Eye (tissue), 1 donor: ENCODE measurements at regions not wholly inside any gene's neighbourhood (a gene's known extent, or its start where the extent isn't known, plus 50 kb on each side); places are given as distances from the start of the nearest gene placed in this dataset.
"Not testable (repeated sequence)": the region's sequence is repeated elsewhere in the genome, so short reads cannot be mapped to it uniquely, and the experiment has no call there.

Experiments
- DNase-seq: peaks from one replicate; pipeline ENCODE4 v3.0.0-alpha.2; 2015

DNA sequence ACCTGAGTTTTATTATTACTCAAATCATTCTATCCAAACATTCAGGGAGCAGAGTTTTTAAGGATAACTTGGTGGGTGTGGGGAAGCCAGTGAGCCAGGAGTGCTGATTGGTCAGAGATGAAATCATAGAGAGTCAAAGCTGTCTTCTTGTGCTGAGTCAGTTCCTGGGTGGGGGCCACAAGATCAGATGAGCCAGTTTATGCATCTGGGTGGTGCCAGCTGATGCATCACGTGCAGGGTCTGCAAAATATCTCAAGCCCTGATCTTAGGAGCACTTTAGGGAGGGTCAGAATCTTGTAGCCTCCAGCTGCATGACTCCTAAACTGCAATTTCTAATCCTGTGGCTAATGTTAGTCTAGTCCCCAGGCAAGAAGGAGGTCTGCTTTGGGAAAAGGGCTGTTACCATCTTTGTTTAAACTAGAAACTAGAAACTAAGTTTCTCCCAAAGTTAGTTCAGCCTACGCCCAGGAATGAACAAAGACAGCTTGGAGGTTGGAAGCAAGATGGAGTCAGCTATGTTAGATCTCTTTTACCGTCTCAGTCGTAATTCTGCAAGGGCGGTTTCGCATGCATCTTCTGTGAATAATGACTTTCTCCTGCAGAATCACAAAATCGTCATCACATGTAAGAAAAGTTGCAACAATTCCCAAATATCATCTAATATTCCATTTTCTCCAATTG lies 97.5 kb downstream of the ZNF664 start:
- not testable (repeated sequence) for DNase-seq

DNA sequence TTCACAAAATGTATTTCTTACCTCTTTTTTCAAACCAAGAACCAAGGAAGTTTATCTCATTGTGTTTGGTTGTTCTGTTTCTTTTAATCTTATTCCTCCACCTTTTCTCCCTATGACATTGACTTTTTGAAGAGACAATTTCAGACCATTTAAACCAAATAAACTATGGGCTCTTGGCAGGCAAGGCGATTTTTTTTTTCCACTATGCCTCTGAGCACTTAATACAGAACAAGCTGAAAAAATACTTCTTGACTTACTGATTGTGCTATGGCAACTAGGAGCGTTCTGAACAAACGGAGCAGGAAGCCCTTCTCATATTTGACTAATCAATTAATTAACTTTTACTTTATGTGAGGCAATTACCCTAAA lies 98.0 kb downstream of the ZNF664 start:
- DNase-seq, result no peak

DNA sequence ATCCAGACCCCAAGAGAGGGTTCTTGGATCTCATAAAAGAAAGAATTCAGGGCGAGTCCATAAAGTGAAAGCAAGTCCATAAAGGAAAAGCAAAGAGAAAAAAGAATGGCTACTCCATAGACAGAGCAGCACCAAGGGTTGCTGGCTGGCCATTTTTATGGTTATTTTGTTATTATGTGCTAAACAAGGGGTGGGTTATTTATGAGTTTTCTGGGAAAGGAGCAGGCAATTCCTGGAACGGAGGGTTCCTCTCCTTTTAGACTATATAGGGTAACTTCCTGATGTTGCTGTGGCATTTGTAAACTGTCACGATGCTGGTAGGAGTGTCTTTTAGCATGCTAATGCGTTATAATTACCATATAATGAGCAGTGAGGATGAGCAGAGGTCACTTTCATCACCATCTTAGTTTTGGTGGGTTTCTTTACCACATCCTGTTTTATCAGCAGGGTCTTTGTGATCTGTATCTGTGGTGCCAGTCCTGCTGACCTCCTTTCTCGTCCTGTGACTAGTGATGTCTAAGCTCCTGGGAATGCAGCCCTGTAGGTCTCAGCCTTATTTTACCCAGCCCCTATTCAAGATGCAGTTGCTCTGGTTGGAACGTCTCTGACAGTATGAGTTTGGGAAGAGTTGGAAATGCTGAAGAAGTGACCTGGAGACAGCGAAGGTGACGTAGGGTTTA lies 100.5 kb downstream of the ZNF664 start:
- DNase-seq, result no peak

DNA sequence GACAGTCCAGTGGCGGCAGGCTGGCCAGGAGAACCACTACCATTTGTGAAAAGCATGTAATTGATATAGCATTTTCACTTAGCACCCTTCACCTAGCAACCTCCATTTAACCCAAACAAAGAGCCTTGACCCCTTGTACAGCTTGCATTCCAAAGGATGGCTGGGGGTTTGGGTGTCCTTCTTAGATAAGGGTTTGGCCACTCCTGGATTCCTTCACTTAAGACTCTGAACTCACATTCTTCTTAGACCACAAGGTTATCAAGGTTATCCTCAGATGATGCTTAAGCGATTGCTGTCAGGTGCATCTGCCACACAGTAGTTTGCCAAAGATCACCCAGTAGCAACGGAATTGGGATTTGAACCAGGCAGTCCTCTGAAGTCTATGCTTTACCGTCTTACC lies 102.8 kb downstream of the ZNF664 start:
- no peak for DNase-seq

DNA sequence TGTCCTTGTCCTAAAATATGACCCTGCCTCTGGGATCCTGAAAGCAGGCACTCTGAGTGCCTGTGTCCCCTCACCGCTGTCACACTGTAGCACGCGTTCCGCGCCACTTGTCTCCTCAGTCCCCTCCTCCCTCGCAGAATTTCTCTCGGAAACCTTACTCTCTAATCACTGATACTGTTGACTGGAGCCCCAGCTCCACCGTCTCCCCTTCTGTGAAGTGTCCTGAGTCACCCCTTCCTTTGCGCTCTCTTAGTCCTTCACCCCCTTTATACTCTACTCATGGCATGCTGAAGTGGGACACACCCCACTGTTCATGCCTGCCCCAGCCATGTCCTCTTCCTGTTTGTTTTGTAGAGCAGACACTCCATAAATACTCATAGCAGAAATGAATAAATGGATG lies 104.7 kb downstream of the ZNF664 start:
- no peak for DNase-seq

DNA sequence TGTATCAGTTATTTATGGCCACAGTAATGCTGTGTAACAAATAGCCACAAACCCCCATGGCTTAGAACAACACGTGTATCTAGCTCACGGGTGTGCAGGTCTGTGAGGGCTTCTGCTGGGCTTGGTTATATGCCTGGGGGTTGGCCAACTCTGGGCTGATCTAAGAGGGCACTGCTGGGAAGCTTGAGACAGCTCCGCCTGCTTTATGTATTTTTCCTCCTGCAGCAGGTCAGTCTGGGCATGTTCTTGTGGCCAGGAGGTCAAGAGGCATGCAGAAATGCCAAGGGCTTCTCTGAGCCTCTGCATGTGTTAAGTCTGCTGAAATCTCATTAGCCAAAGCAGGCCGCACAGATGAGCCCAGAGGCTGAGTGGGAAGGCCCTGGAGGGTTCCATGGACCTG lies 105.8 kb downstream of the ZNF664 start:
- no peak for DNase-seq

DNA sequence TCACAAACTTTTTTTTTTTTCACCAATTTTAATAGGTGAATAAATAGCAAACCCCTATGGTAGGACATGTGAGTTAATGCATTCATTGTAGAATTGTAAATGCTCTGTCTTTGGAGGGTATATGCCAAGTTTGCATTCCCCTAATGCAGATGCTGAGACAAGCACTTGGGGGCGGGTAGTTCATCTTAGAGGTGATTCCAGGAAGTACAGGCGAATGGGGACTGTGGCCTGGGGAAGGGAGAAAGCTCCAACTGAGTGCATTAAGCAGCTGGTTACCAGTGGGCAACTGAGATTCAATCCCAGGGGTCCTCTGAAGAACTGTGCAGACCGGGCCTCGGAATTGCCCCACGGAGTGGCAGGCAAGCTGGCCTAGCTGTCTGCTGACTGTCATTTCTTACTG lies 107.6 kb downstream of the ZNF664 start:
- DNase-seq, result no peak

DNA sequence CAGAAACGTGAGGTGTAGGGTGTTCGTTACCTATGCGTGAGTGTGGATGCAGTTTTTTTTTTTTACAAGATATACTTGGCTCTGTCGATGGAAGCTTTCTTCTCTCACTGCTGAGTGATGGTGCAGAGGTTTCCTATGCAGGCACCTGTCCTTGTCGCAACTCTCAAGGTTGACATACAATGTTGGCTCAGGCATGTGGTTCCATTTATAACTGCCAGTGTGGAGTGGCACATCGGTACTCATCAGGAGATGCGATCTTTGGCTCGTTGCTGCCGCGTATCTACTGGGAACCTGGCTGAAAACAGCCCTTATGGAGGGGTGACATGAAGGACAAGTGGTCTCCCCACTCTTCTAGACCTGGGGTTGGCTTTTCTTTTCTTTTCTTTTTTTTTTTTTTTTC lies 109.0 kb downstream of the ZNF664 start:
- no peak for DNase-seq

DNA sequence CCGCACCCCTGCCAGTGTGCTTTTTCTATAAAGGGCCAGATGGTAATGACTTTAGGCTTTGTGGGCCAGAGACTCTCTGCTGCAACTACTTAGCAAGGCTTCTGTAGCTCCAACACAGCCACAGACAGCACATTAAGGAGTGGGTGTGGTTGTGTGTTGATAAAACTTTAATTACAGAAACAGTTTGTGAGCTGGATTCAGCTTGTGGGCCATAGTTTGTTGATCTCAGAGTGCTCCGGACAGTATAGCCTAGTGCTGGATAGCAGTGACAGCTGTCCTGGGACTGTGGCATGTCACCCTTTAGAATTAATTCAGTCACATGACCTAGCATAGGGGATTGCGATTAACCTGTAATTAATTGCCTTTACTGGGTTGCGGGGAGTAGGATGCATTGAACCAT lies 109.7 kb downstream of the ZNF664 start:
- no peak for DNase-seq

DNA sequence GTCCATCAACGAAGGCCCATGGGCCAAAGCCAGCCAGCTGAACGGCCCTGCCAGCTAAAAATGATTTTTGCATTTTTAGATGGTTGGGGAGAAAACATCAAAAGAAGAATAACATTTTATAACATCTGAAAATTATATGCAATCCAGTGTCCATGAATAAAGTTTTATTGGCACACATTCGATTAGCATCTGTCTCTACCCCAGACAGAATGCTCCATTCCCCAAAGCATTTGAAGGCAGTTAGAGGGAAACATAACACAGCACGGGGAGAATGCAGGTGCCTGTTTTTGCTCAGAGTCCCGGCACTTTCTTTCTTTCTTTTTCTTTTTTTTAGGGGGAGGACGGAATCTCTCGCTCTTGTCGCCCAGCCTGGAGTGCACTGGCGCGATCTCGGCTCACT lies 110.7 kb downstream of the ZNF664 start:
- DNase-seq, result no peak

DNA sequence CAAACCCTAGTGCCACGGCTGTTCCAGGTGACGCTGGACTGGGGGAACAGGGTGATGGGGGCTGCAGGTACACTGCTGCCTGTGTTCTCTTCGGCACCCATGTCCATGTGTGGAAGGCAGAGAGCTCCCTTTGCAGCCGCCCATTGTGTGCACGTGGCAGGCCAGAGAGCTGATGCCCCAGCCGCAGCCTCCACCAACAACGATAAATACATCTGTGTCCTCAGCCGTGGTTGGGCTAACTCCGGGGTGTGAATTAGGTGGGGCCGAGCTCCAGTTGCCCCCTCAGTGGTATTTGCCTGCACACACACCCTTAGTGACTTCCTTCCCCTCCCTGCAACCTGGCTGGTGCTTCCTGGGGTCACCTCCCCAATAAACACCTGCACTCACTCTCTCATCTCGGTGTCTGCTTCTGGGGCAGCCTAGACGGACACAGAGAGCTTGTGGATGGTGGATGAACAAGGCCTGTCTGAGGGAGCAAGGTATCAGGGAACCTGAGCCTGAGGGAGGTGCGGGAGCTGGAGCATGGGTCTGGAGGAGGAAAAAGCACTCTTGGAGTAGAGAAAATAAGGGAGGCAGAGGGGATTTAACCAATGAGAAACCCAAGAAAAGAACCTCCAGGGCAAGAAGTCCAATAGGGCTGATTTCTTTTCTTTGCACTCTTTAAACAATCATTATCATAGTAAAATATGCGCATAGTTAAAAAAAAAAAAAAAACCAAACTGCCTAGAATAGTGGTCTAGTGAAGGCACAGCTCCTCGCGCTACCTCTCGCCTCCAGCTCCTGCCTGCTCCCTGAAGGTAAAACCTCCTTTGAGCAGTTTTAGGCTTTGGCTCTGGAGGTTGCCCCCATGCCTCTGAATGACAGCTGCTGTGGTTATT lies 112.6 kb downstream of the ZNF664 start:
- no peak for DNase-seq

DNA sequence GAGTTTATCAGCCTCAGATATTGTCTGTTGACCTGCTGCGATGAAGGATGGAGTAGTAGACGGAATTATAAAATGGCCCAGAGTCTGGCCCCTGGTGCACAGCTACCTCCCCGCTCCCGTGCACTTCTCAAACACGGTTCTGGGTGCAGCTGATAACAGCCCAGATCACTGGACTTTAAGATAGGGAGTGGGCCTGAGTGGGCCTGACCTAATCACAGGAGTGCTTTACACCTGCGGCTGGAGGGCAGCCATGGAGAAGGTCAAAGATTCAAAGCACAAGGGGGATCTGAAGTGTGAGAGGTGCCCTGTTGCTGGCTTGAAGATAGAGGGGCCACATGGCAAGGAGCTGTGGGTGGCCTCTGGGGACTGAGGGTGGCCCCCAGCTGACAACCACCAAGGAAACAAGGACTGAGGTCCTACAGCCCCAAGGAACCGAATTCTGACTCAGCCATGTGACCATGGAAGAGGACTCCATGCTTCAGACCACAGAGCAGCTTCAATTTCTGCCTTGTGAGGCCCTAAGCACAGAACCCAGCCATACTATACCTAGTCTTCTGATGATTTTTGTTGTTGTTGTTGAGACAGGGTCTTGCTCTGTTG lies 113.4 kb downstream of the ZNF664 start:
- no peak for DNase-seq

DNA sequence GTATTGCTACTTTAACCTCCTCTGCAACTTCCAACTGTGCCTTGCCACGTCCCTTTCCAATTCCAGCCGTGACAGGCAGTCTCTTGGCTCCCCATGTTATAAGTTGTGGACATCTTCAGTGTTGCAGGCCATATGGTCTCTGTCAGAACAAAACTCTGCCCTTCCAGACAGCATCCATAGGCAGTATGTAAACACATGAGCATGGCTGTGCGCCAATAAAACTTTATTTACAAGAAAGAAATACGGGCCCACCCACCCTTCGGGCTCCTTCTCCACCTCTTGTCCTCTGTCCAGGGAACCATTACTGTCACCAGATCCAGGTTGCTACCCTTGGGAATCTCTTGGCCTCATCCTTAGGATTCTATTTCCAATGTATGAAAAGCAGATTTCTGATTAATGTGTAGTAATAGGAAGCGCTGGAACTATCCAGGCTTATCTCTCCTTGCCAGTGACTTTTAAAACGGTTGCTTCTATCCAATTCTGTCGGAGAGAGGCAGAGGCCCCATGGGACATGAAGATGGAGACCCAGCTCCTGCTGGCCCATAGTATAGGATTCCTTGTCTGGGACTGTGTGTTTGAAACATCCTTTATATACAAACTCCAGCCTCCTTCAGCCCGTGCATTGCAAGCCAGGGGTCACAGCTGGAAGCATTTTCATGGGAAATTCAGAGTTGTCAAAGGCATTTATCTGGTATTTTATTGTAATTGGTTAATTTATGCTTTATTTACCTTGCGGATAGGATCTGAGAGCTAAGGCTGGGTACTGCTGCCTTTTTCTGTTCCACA lies 114.4 kb downstream of the ZNF664 start:
- peak; percentile 47 for DNase-seq

DNA sequence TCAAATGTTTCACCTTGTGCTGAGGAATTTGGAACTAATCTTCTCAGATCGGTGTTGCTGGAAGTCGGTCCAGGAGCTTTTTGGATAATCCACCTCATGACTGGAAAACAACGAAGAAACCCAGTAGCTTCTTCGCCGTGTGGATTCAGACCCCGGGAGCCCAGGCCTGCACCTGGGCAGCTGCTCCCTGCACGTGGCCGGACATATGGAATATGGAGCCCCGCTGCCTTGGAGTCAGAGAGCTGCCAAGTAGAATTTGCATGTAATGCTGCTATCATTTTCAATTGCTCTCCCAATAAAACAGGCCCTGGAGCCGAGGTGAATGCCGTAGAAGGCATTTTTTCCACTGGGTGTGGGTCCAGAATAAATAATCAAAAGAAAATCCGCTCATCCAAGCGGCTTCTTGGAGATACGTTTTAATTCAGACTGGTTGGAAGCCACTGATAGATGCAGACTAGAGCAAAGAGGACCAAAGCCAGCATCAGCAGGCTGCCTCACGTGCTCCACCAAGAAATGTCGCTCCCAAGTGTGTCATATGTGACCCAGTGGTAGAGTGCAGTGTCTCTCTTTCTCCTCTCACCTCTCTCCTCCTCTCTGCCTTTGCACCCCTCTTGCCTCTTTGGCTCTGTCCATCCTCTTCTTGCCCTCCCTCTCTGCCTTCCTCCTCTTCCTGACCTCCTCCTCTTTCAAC lies 115.3 kb downstream of the ZNF664 start:
- DNase-seq, result peak; percentile 49

DNA sequence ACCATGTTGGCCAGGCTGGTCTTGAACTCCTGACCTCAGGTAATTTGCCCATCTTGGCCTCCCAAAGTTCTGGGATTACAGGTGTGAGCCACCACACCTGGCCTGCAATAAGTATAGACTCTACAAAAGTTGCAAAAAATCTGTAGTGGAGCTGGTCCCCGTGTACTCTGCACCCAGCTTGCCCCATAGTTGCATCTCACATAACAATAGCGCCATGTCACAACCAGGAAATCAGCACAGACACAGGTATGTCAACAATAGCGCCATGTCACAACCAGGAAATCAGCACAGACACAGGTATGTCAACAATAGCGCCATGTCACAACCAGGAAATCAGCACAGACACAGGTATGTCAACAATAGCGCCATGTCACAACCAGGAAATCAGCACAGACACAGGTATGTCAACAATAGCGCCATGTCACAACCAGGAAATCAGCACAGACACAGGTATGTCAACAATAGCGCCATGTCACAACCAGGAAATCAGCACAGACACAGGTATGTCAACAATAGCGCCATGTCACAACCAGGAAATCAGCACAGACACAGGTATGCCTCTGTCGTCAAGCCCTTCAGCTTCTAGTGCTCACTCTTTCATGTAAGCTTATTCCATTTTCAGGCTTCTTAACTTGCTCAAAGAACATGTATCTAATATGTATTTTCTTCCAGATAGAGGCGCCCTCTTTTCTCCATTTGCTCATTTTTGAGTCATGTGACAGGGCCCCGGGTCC lies 116.3 kb downstream of the ZNF664 start:
- DNase-seq, result not testable (repeated sequence)

DNA sequence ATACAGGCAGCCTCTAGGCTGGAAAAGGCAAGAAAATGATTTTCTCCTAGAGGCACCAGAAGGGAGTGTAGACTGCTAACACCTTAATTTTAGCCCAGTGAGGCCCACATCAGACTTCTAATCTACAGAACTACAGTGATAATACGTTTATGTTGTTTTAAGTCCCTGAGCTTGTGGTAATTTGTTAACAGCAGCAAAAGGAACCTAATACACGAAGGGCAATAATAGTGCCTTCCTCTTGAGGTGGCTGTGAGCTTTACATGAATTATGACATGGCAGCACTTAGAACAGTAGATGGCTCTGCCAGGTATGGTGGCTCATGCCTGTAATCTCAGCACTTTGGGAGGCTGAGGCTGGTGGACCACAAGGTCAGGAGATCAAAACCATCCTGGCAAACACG lies 118.8 kb downstream of the ZNF664 start:
- no peak for DNase-seq

DNA sequence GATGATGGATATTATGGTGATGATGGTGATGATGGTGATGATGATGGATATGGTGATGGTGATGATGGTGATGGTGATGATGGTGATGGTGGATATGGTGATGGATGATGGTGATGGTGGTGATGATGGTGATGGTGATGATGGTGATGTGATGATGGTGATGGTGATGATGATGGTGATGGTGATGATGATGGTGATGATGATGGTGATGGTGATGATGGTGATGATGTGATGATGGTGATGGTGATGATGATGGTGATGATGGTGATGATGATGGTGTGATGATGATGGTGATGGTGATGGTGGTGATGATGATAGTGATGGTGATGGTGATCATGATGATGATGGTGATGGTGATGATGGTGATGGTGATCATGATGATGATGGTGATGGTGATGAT lies 119.5 kb downstream of the ZNF664 start:
- not testable (repeated sequence) for DNase-seq

DNA sequence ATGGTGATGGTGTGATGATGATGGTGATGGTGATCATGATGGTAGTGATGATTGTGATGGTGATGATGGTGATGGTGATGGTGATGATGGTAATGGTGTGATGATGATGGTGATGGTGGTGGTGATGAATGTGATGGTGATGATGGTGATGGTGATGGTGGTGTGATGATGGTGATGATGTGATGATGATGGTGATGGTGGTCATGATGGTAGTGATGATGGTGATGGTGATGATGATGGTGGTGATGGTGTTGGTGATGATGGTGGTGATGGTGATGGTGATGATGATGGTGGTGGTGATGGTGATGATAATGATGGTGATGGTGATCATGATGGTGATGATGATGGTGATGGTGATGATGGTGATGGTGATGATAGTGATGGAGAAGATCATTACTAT lies 120.3 kb downstream of the ZNF664 start:
- no peak for DNase-seq

DNA sequence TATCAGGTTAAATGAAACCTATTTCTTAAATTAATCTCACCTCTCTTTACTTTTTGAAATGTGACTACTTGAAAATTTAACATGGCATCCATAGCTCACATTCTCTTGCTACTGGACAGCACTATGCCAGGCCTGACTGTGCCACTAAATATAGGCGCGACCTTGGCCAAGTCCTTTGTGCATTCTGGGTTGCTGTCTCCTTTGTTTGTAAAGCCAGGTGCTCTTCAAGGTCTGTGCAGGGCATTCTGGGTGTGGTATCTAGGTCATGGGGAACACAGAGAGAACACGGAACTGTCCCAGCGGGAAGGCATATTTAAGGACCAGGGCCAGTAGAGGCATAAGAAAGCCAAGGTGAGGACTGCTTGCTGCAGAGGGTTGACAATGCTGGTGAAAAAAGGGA lies 121.2 kb downstream of the ZNF664 start:
- DNase-seq, result no peak

DNA sequence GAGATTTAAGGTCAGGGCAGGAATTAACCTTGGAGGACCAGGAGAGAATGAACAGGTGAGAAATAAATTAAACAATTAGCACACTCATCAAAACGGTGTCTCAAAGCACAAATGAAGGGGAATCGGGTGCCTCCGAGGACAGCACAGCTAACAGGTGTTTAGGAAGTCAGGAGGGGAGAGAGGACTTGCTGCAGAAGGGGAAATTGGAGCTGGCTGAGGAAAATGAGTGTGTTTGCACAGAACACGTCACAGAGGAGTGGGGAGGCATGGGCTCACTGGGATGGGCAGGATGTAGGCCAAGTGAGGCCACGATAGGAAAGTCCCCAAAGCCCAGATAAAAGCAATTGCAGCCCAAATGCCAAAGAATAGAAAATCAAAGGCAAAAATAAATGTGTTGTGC lies 121.7 kb downstream of the ZNF664 start:
- DNase-seq, result no peak

DNA sequence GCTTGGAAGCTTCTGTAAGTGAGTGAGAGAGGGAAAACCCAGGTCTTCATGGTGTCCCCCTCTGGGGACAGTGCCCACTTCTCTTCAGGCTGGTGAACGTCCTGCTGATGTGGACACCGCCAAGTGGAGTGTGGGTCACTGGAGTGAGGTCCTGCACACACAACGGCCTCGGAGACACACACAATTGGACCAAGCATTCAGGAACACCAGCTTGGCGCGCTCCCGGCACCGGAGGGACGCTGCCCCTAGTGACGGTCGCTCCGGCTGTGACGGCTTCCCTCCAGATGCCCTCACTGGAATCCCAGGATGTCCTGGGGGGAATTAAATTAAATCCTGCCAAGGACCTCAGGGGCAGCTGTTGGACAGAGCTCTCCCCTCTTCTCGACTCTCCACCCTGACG lies 123.1 kb downstream of the ZNF664 start:
- DNase-seq, result no peak
